Endothelial cell of umbilical vein (primary cell): ENCODE measurements at regions not wholly inside any gene's neighbourhood (a gene's known extent, or its start where the extent isn't known, plus 50 kb on each side); places are given as distances from the start of the nearest gene placed in this dataset.

Experiments used
- BruUV-seq: library from RNA; stranded (reverse); fragments of 400-500 nt; replicated peaks from 2 replicates; lab custom pipeline; 2021; lab: Mats Ljungman, UMichigan
- CTCF ChIA-PET: fragments of 300-600, 350-600 bp; sonication (Branson Sonifier 250); formaldehyde crosslinking; loops from one replicate; lab custom pipeline; 2021; ENCODE audit warnings: antibody characterized with exemption, inconsistent platforms; lab: Charles Lee
- POLR2A ChIA-PET: fragments of 300-600, 350-600 bp; sonication (Branson Sonifier 250); formaldehyde crosslinking; loops from one replicate; lab custom pipeline; 2021; ENCODE audit warnings: antibody characterized with exemption, inconsistent platforms; lab: Charles Lee
- DNase-seq: peaks from one replicate; pipeline ENCODE4 v3.0.0-alpha.2; 2011; ENCODE audit warnings: low read depth, low spot score
- FAIRE-seq: peaks from 2 replicates; lab custom pipeline; 2011; peaks lifted over from hg19 to GRCh38; lab: Jason Lieb, UNC
- H2AFZ ChIP-seq: 2 replicates; pipeline ENCODE4 v1.6.0; 2012; ENCODE audit warnings: low read depth, low read length, control low read depth, inconsistent platforms
- H3K27ac ChIP-seq: 2 replicates; pipeline ENCODE4 v1.5.1; 2011; ENCODE audit warnings: low read depth, mild to moderate bottlenecking, control low read depth, low read length, moderate library complexity; ENCODE audit not compliant: insufficient read depth
- H3K27me3 ChIP-seq, 2 experiments: 2 replicates each; pipeline versions ENCODE4 v1.6.0 to v1.6.1; 2011; ENCODE audit warnings: low read length in 2 of 2, mixed read lengths in 1 of 2; ENCODE audit not compliant: control insufficient read depth in 2 of 2, insufficient read depth in 2 of 2
- H3K36me3 ChIP-seq, 2 experiments: 2 replicates in 1 of 2; 3 replicates in 1 of 2; pipeline ENCODE4 v1.5.1; 2011; ENCODE audit warnings: low read length in 2 of 2, mild to moderate bottlenecking in 1 of 2, moderate library complexity in 1 of 2; ENCODE audit not compliant: control insufficient read depth in 2 of 2, insufficient read depth in 2 of 2; ENCODE audit errors: extremely low read depth in 1 of 2
- H3K4me1 ChIP-seq: 3 replicates; pipeline ENCODE4 v1.5.1; 2011; ENCODE audit warnings: mild to moderate bottlenecking, low read length; ENCODE audit not compliant: control insufficient read depth, insufficient read depth; ENCODE audit errors: extremely low read depth
- H3K4me2 ChIP-seq: 2 replicates; pipeline ENCODE4 v1.6.1; 2011; ENCODE audit warnings: low read length, control low read depth, mixed read lengths; ENCODE audit not compliant: insufficient read depth
- H3K4me3 ChIP-seq, 3 experiments: fragments of 200-600 bp in 1 of 3; sonication (generic), shearing (Covaris generic) in 1 of 3; replicated peaks in 1 of 3; 2 replicates each; pipeline ENCODE4 v1.5.1; 2011 to 2016; ENCODE audit warnings: control low read depth in 3 of 3, low read length in 3 of 3, mild to moderate bottlenecking in 2 of 3, inconsistent platforms in 1 of 3, low read depth in 1 of 3, moderate library complexity in 1 of 3; ENCODE audit not compliant: insufficient read depth in 1 of 3
- H3K79me2 ChIP-seq: 2 replicates; pipeline ENCODE4 v1.6.0; 2012; ENCODE audit warnings: low read length, inconsistent platforms; ENCODE audit not compliant: control insufficient read depth, insufficient read depth
- H3K9ac ChIP-seq: replicated peaks from 2 replicates; pipeline ENCODE3; 2011; ENCODE audit warnings: low read length, control low read depth; ENCODE audit not compliant: insufficient read depth; ENCODE audit errors: extremely low read depth
- H3K9me1 ChIP-seq: replicated peaks from 3 replicates; pipeline ENCODE4 v1.6.0; 2011; ENCODE audit warnings: mild to moderate bottlenecking, low read length; ENCODE audit not compliant: control insufficient read depth, insufficient read depth; ENCODE audit errors: extremely low read depth
- H3K9me3 ChIP-seq: replicated peaks from 2 replicates; pipeline ENCODE4 v1.5.1; 2012; ENCODE audit warnings: low read length, inconsistent platforms; ENCODE audit not compliant: control insufficient read depth, insufficient read depth
- H4K20me1 ChIP-seq: replicated peaks from 2 replicates; pipeline ENCODE3; 2011; ENCODE audit warnings: mild to moderate bottlenecking, low read length; ENCODE audit not compliant: control insufficient read depth, insufficient read depth; ENCODE audit errors: extremely low read depth
- CTCF ChIP-seq, 2 donors: IDR thresholded peaks; 1 replicate in 1 of 2; 2 replicates in 1 of 2; pipeline ENCODE4 v1.5.1; 2011; ENCODE audit warnings: low read length in 2 of 2, mild to moderate bottlenecking in 2 of 2, moderate library complexity in 2 of 2, control low read depth in 1 of 2, inconsistent platforms in 1 of 2, low read depth in 1 of 2; ENCODE audit not compliant: insufficient read depth in 1 of 2; ENCODE audit errors: extremely low read depth in 1 of 2
- EZH2 ChIP-seq: IDR thresholded peaks from 2 replicates; pipeline ENCODE4 v1.6.1; 2012; ENCODE audit warnings: borderline replicate concordance, low read depth, mild to moderate bottlenecking, moderate library complexity, low read length, inconsistent platforms; ENCODE audit not compliant: severe bottlenecking
- FOS ChIP-seq: IDR thresholded peaks from 2 replicates; pipeline ENCODE4 v1.6.1; 2011; ENCODE audit warnings: mild to moderate bottlenecking, low read length, moderate library complexity, borderline replicate concordance; ENCODE audit not compliant: insufficient read depth
- GATA2 ChIP-seq: IDR thresholded peaks from 2 replicates; pipeline ENCODE4 v1.7.0; 2011; ENCODE audit warnings: low read depth, mild to moderate bottlenecking, moderate library complexity, mixed read lengths, low read length; ENCODE audit not compliant: insufficient read length, insufficient read depth
- JUN ChIP-seq: IDR thresholded peaks from 2 replicates; pipeline ENCODE4 v1.6.1; 2011; ENCODE audit warnings: borderline replicate concordance, low read depth; ENCODE audit not compliant: insufficient read length, insufficient read depth
- MAX ChIP-seq: IDR thresholded peaks from 2 replicates; pipeline ENCODE4 v1.6.1; 2011; ENCODE audit not compliant: insufficient read depth, insufficient read length
- MYC ChIP-seq: IDR thresholded peaks from one replicate; pipeline ENCODE4 v1.6.1; 2011; ENCODE audit warnings: mild to moderate bottlenecking, low read depth, low read length
- POLR2A ChIP-seq: IDR thresholded peaks from 2 replicates; pipeline ENCODE4 v1.6.1; 2012; ENCODE audit warnings: low read depth, mild to moderate bottlenecking, control low read depth, low read length
- POLR2AphosphoS5 ChIP-seq: IDR thresholded peaks from 2 replicates; pipeline ENCODE4 v1.6.1; 2012; ENCODE audit warnings: low read depth, mild to moderate bottlenecking, control low read depth, low read length, moderate library complexity; ENCODE audit not compliant: insufficient read depth
- dilution Hi-C: fragments of 300-500 bp; cut with MboI; formaldehyde crosslinking; loops from one replicate; pipeline ENCODE4 v1.15.0; 2019; ENCODE audit warnings: low sequenced_read_pairs; ENCODE audit not compliant: extremely low pct_ligation_motif_present
- intact Hi-C: fragments of 100-400 bp; cut with micrococcal nuclease; formaldehyde crosslinking; loops from one replicate; pipeline ENCODE4 v1.10.0; 2022

GRCh38 chr9:26339796-26340195 lies 552.8 kb downstream of the CAAP1 start:
- intact Hi-C loops (no loop called here), dilution Hi-C loops (no loop called here)
- Histone ChIP-seq H4K20me1 (no peaks in the 10 kb centered on the region), H3K36me3 (no peaks in the 10 kb centered on the region), H3K4me1 (no peaks in the 10 kb centered on the region), H3K27ac (no peak overlapping the region), H3K9ac (no peak overlapping the region), H3K9me1 (no peaks in the 10 kb centered on the region), H2AFZ (no peak overlapping the region), H3K4me2 (no peak overlapping the region), H3K27me3 (no peaks in the 10 kb centered on the region), H3K79me2 (no peaks in the 10 kb centered on the region), H3K4me3 (no peak overlapping the region), H3K9me3 (no peaks in the 10 kb centered on the region)
- ChIA-PET POLR2A (no interaction called here), CTCF (interaction anchor here (0.6 to 1.0 kb wide), 2 partner anchors 9 to 165 kb away, joined by 3 read pairs; no protein-coding TSS in a partner anchor)
- BruUV-seq = no TSS peak
- TF ChIP-seq MAX = no peak
- no peak for TF ChIP-seq POLR2AphosphoS5
- no peak for TF ChIP-seq CTCF (IDR thresholded peaks at IDR 0.05; ENCODE audit: extremely low read depth in 1 of 2, insufficient read depth in 1 of 2, low read depth in 1 of 2, low read length in 2 of 2)
- no peak for TF ChIP-seq FOS
- TF ChIP-seq EZH2 = no peak
- no peak for TF ChIP-seq MYC
- no peak for TF ChIP-seq POLR2A
- no peak for TF ChIP-seq GATA2
- TF ChIP-seq JUN = no peak
- DNase-seq = no peak
- FAIRE-seq = no peak
